K562 (cell line): ENCODE measurements at regions not wholly inside any gene's neighbourhood (a gene's known extent, or its start where the extent isn't known, plus 50 kb on each side); places are given as distances from the start of the nearest gene placed in this dataset.

ENCODE experiments used
- ATAC-seq: fragments of 200-7000 bp; cut with Tn5 transposase; 3 replicates; pipeline ENCODE4 v1.9.1; 2020; ENCODE audit warnings: moderate library complexity
- BruUV-seq: library from RNA; stranded (reverse); fragments of 400-500 nt; replicated peaks from 2 replicates; lab custom pipeline; 2021; lab: Mats Ljungman, UMichigan
- CTCF ChIA-PET: fragments of 300-600 bp; formaldehyde crosslinking; extraction: SDS; loops from one replicate; lab custom pipeline; 2021; ENCODE audit warnings: low intra/inter-chr PET ratio; lab: Yijun Ruan, JAX
- POLR2A ChIA-PET: fragments of 300-600, 350-650 bp; sonication (Branson Sonifier 250); formaldehyde crosslinking; extraction: SDS; loops from one replicate; lab custom pipeline; 2021; ENCODE audit warnings: antibody characterized with exemption, inconsistent platforms; lab: Yijun Ruan, JAX
- DNase-seq, 4 experiments: peaks; one replicate each; pipeline versions ENCODE4 v3.0.0 to v3.0.0-alpha.2; 2011 to 2018; ENCODE audit warnings: low spot score in 3 of 4, mixed read lengths in 3 of 4; ENCODE audit errors: extremely low read depth in 1 of 4
- FAIRE-seq: peaks from 2 replicates; lab custom pipeline; 2011; peaks lifted over from hg19 to GRCh38; lab: Jason Lieb, UNC
- H2AFZ ChIP-seq: 2 replicates; pipeline ENCODE4 v1.6.0; 2011; ENCODE audit warnings: low read depth, low read length, control low read depth, inconsistent platforms
- H3K27ac ChIP-seq: fragments of 200-600 bp; 3 replicates; pipeline ENCODE4 v1.8.0; 2011; ENCODE audit warnings: low read depth, mild to moderate bottlenecking, control low read depth, inconsistent platforms, low read length, moderate library complexity, mixed read lengths; ENCODE audit errors: extremely low read depth
- H3K27me3 ChIP-seq, 2 experiments: fragments of 300-600 bp in 1 of 2; 2 replicates in 1 of 2; 3 replicates in 1 of 2; pipeline versions ENCODE4 v1.6.0 to v1.8.0; 2011; ENCODE audit warnings: inconsistent platforms in 2 of 2, low read length in 2 of 2, mild to moderate bottlenecking in 1 of 2, mixed read lengths in 1 of 2, moderate library complexity in 1 of 2; ENCODE audit not compliant: control insufficient read depth in 2 of 2, insufficient read depth in 2 of 2
- H3K36me3 ChIP-seq: fragments of 300-600 bp; 3 replicates; pipeline ENCODE4 v1.8.0; 2011; ENCODE audit warnings: mild to moderate bottlenecking, low read length, inconsistent platforms; ENCODE audit not compliant: control insufficient read depth, insufficient read depth
- H3K4me1 ChIP-seq, 2 experiments: fragments of 200-600 bp in 1 of 2; replicated peaks in 1 of 2; 2 replicates in 1 of 2; 3 replicates in 1 of 2; pipeline versions ENCODE4 v1.5.1 to v1.8.0; 2011; ENCODE audit warnings: inconsistent platforms in 2 of 2, low read length in 2 of 2, mild to moderate bottlenecking in 1 of 2, mixed read lengths in 1 of 2, moderate library complexity in 1 of 2; ENCODE audit not compliant: control insufficient read depth in 2 of 2, insufficient read depth in 2 of 2
- H3K4me2 ChIP-seq: 2 replicates; pipeline ENCODE4 v1.6.1; 2011; ENCODE audit warnings: low read length, control low read depth, inconsistent platforms, mixed read lengths; ENCODE audit not compliant: insufficient read depth
- H3K4me3 ChIP-seq: fragments of 200-600 bp; sonication (generic), shearing (Covaris generic); 2 replicates; pipeline ENCODE4 v1.5.1; 2016; ENCODE audit warnings: control low read depth, inconsistent platforms
- H3K79me2 ChIP-seq: fragments of 200-600 bp; 3 replicates; pipeline ENCODE4 v1.8.0; 2011; ENCODE audit warnings: low read length, inconsistent platforms; ENCODE audit not compliant: control insufficient read depth, insufficient read depth
- H3K9ac ChIP-seq, 2 experiments: 2 replicates each; pipeline versions ENCODE4 v1.6.0 to v1.6.1; 2011; ENCODE audit warnings: low read depth in 2 of 2, low read length in 2 of 2, control low read depth in 1 of 2, inconsistent platforms in 1 of 2, mild to moderate bottlenecking in 1 of 2, mixed read lengths in 1 of 2; ENCODE audit not compliant: insufficient read depth in 1 of 2
- H3K9me1 ChIP-seq: one replicate; pipeline ENCODE4 v1.6.0; 2011; ENCODE audit warnings: inconsistent platforms, mild to moderate bottlenecking, low read length, moderate library complexity; ENCODE audit not compliant: control insufficient read depth, insufficient read depth
- H3K9me3 ChIP-seq: replicated peaks from 2 replicates; pipeline ENCODE4 v1.5.1; 2011; ENCODE audit warnings: low read depth, low read length, inconsistent platforms; ENCODE audit not compliant: control insufficient read depth, insufficient read depth
- H4K20me1 ChIP-seq: replicated peaks from 2 replicates; pipeline ENCODE4 v1.6.1; 2011; ENCODE audit warnings: low read length, inconsistent platforms, mixed read lengths; ENCODE audit not compliant: control insufficient read depth, insufficient read depth
- HNRNPH1 ChIP-seq: fragments of 200-400 bp; formaldehyde crosslinking; optimal IDR thresholded peaks from 2 replicates; pipeline ENCODE3; 2017; ENCODE audit warnings: low read depth, mild to moderate bottlenecking, low read length, moderate library complexity
- JUNB ChIP-seq: fragments of 450-650 bp; formaldehyde crosslinking; conservative IDR thresholded peaks from 2 replicates; pipeline ENCODE4 v1.4.0; 2020; ENCODE audit warnings: mild to moderate bottlenecking
- OTX1 ChIP-seq: fragments of 450-650 bp; formaldehyde crosslinking; IDR thresholded peaks from 2 replicates; pipeline ENCODE4 v1.4.0; 2022; ENCODE audit warnings: mild to moderate bottlenecking
- SMC3 ChIP-seq: conservative IDR thresholded peaks from 2 replicates; pipeline ENCODE4 v1.6.1; 2011; ENCODE audit warnings: low read depth, low read length, improper control_type of control experiment; ENCODE audit not compliant: insufficient read depth
- ZNF146 ChIP-seq: IDR thresholded peaks from one replicate; pipeline ENCODE4 v1.6.1; 2018; ENCODE audit warnings: missing compliant biosample characterization; ENCODE audit not compliant: unreplicated experiment
- ZZZ3 ChIP-seq: fragments of 450-650 bp; IDR thresholded peaks from 2 replicates; pipeline ENCODE4 v1.6.1; 2016; ENCODE audit warnings: antibody characterized with exemption, mild to moderate bottlenecking, moderate library complexity
- WGBS: fragments of 100-300 bp; shearing (Covaris generic); methylation state at CpG from one replicate; pipeline ENCODE4 v1.1.6; 2016; ENCODE audit warnings: low coverage, mixed read lengths; ENCODE audit not compliant: insufficient coverage; ENCODE audit errors: missing lambda C conversion rate; 5-methylcytosine and 5-hydroxymethylcytosine counted together
- in situ Hi-C: fragments of 300-500 bp; cut with MboI; formaldehyde crosslinking; loops from 4 replicates; pipeline ENCODE4 v1.15.0; 2018; ENCODE audit warnings: inconsistent platforms, mixed read lengths
- intact Hi-C: fragments of 100-400 bp; cut with micrococcal nuclease; formaldehyde crosslinking; loops from 2 replicates; pipeline ENCODE4 v1.14.2; 2022
- TF ChIP-seq, protein P1 (sequence below), 2 experiments: fragments of 450-650 bp in 1 of 2; sonication (generic) in 1 of 2; formaldehyde crosslinking in 1 of 2; IDR thresholded peaks in 1 of 2; conservative IDR thresholded peaks in 1 of 2; 2 replicates each; pipeline versions ENCODE4 v1.6.1 to v1.8.1; 2016 to 2023; ENCODE audit warnings: mild to moderate bottlenecking in 2 of 2, moderate library complexity in 2 of 2, inconsistent platforms in 1 of 2, missing genetic modification reagents in 1 of 2
- TF ChIP-seq, protein P2 (sequence below): fragments of 450-650 bp; IDR thresholded peaks from 2 replicates; pipeline ENCODE4 v1.6.1; 2017; ENCODE audit warnings: antibody characterized with exemption

DNA sequence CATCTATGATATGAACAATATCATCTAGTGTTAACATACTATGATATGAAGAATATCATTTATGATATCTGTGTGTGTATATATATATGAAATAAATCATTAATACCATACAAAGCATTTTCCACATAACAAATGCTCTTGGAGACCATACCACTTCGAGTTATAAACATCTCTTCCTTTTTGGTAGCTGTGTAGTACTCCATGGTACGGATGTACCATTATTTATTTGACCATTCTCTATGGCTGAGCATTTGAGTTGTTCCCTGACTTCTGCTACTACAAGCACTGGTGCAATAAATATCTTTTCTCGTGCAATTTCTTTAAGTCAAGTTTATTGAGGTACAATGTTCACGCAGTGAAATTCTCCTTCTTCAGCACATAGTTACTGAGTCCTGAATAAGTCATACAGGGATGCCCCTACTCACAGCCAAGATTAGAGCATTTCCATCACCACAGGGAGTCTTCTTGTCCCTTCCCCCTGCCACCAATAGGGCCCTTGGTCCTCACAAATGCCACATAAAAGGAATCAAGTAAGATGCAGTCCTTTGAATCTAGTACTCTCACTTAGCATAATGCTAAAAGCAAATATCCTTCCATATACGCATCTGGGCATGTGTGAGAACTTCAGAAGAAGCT lies 75.2 kb upstream of the SLC25A48 start:
- Histone ChIP-seq H3K4me3 (no peak overlapping the region), H3K9ac (no peak overlapping the region), H2AFZ (no peak overlapping the region), H3K4me2 (no peak overlapping the region), H3K9me3 (no peaks in the 10 kb centered on the region), H3K9me1 (peaks cover 2% of the 10 kb centered on the region), H4K20me1 (no peaks in the 10 kb centered on the region), H3K27me3 (peaks cover 0 to 23% of the 10 kb centered on the region in 2 experiments; a peak in 3 of 5 replicates), H3K36me3 (no peaks in the 10 kb centered on the region), H3K4me1 (no peaks in the 10 kb centered on the region), H3K79me2 (no peaks in the 10 kb centered on the region), H3K27ac (no peak overlapping the region)
- POLR2A ChIA-PET = no interaction called here
- peak; percentile 71 for TF ChIP-seq ZNF146 (CRISPR knock-in tag)
- TF ChIP-seq, protein P1, sequence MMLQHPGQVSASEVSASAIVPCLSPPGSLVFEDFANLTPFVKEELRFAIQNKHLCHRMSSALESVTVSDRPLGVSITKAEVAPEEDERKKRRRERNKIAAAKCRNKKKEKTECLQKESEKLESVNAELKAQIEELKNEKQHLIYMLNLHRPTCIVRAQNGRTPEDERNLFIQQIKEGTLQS (IDR thresholded peaks at IDR 0.05) = no peak
- TF ChIP-seq, protein P1 (CRISPR knock-in tag; conservative IDR thresholded peaks at IDR 0.05) = no peak
- FAIRE-seq = no peak
- CTCF ChIA-PET = no interaction called here
- no peak for ATAC-seq
- in situ Hi-C loops = no loop called here
- 9% methylated on average over 5 of the region's 5 CpGs for WGBS
- intact Hi-C loops = no loop called here
- DNase-seq = no peak
- no TSS peak for BruUV-seq

DNA sequence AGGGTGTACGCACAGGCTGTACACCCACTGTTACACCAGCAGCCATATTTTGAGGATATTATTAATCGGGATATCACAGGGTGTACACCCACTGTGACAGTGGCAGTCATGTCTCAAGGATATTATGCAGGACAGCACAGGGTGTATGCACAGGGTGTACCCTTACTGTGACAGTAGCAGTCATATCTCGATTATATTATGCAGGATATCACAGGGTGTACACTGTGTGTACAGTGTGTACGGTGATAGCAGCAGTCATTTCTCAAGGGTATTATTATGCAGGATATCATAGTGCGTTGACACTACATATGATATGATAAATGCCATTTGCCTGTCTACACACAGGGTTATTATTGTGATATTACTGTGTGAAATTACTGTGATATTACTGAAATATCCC lies 80.5 kb upstream of the SLC25A48 start:
- H3K79me2 ChIP-seq = no peaks in the 10 kb centered on the region
- ChIA-PET CTCF (no interaction called here), POLR2A (no interaction called here)
- no peaks in the 10 kb centered on the region for H3K4me1 ChIP-seq
- DNase-seq (no peak), ATAC-seq (no peak), FAIRE-seq (no peak)
- H3K4me2 ChIP-seq = no peak overlapping the region
- H3K27me3 ChIP-seq = no peaks in the 10 kb centered on the region
- H3K9me3 ChIP-seq = no peaks in the 10 kb centered on the region
- no peak overlapping the region for H3K4me3 ChIP-seq
- intact Hi-C loops = no loop called here
- H3K9me1 ChIP-seq = no peaks in the 10 kb centered on the region
- TF ChIP-seq SMC3 (no peak), ZZZ3 (no peak), JUNB (CRISPR knock-in tag) (no peak), HNRNPH1 (no peak), OTX1 (CRISPR knock-in tag) (no peak)
- TF ChIP-seq, protein P2, sequence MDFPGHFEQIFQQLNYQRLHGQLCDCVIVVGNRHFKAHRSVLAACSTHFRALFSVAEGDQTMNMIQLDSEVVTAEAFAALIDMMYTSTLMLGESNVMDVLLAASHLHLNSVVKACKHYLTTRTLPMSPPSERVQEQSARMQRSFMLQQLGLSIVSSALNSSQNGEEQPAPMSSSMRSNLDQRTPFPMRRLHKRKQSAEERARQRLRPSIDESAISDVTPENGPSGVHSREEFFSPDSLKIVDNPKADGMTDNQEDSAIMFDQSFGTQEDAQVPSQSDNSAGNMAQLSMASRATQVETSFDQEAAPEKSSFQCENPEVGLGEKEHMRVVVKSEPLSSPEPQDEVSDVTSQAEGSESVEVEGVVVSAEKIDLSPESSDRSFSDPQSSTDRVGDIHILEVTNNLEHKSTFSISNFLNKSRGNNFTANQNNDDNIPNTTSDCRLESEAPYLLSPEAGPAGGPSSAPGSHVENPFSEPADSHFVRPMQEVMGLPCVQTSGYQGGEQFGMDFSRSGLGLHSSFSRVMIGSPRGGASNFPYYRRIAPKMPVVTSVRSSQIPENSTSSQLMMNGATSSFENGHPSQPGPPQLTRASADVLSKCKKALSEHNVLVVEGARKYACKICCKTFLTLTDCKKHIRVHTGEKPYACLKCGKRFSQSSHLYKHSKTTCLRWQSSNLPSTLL = no peak
- no peak overlapping the region for H3K27ac ChIP-seq
- BruUV-seq = no TSS peak
- H3K36me3 ChIP-seq = no peaks in the 10 kb centered on the region
- no peak overlapping the region for H2AFZ ChIP-seq
- 5% methylated on average over 5 of the region's 5 CpGs for WGBS
- no peaks in the 10 kb centered on the region for H4K20me1 ChIP-seq
- no peak overlapping the region for H3K9ac ChIP-seq
- in situ Hi-C loops = no loop called here
